Activated CD4-positive, alpha-beta T cell treated with anti-CD3 and anti-CD28 coated beads, Interleukin-2, Interleukin-6, amounts not matched to agents 100 ng/mL and 50 ng/mL, durations not matched to agents 16 hours and 8 hours (primary cell): ENCODE measurements at regions not wholly inside any gene's neighbourhood (a gene's known extent, or its start where the extent isn't known, plus 50 kb on each side); places are given as distances from the start of the nearest gene placed in this dataset.

Source experiments
- DNase-seq: peaks from one replicate; pipeline ENCODE4 v3.0.0-alpha.2; 2020

GRCh38 chr18:53606792-53607191 is 617.7 kb downstream of the MBD2 start:
- no peak for DNase-seq

- DNase-seq, result no peak
Measured at GRCh38 chr18:53605198-53605597, 619.3 kb downstream of the MBD2 start.

GRCh38 chr18:53603276-53603675 is 621.2 kb downstream of the MBD2 start:
- DNase-seq, result no peak

- no peak for DNase-seq
Measured at GRCh38 chr18:53601344-53601743, 623.1 kb downstream of the MBD2 start.

GRCh38 chr18:53586923-53587322 is 637.5 kb downstream of the MBD2 start:
- DNase-seq, result no peak
